HG02870 (cell line): ENCODE measurements at regions not wholly inside any gene's neighbourhood (a gene's known extent, or its start where the extent isn't known, plus 50 kb on each side); places are given as distances from the start of the nearest gene placed in this dataset.
"Not testable (repeated sequence)": the region's sequence is repeated elsewhere in the genome, so short reads cannot be mapped to it uniquely, and the experiment has no call there.

ENCODE experiments used
- ATAC-seq: cut with Tn5 transposase; IDR thresholded peaks from one replicate; pipeline ENCODE4 v1.9.1; 2021; ENCODE audit warnings: mild to moderate bottlenecking, moderate library complexity; ENCODE audit not compliant: unreplicated experiment

DNA sequence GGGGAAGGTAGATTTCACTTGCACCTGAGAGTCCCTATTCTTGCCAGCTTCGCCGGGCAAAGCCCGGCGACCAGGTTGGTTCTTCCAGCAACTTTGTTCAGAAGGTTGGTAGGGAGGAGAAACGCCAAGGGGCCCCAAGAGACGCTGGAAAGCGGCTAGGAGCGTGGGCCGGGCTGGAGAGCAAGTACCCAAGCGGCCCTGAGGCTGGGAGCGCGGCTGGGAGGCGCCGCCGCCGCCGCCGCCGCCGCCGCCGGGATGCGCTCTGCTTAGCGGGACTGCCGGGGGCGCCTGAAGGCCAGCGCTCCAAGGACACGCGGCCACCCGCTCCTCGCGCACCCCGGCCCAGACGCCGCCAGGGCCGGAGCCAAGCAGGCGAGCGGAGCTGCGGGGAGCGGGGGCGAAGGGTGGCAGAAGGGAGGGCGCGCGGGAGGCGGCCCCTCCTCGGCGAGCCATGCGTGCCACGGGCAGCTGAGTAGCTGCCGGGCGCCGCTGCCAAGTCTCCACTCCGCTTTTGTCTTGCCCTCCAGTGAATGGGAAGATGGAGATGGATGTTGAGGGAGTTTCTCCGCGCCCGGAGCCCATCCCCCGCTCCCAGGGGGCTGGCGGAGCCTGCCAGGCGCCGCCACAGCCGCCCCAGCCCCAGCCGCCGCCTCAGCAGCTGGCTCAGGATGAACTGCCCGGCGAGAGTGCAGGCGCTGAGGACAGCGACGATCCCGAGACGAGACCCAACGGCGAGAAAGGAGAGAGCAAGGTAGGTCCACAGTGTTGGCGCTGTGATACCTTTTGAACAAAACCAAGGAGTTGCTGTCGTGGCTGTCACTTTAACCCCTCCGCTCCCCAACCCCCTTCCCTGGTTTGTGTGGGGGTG is 227.4 kb upstream of the AZI2 start:
- no peak for ATAC-seq

DNA sequence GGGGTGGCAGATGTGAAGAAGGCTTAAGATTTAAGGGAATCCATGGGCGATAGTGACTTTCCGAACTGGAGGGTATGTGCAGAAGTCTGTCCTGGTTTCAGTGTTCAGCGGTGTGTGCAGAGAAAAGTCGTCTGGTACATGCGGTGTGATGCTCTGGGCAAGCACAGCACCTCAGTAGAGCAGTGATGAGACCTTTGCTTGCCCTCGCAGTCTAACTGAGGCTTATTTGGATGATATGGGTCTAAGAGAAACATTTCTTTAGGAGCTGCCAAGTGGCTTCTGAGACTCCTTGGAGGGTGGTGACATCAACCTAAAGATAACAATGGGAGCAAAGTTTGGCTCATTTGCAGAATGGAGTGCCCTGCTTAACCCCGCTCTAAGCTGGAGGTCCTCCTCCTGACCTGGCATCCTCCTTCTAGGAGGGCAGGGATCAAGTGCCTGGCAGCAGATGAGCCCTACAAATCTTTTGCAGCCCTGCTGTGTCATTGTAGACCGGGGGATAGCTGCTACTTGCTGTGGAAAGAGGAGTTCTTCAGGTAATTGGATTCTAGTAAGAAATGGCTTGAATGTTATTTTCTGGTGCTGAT is 228.1 kb upstream of the AZI2 start:
- ATAC-seq = no peak

DNA sequence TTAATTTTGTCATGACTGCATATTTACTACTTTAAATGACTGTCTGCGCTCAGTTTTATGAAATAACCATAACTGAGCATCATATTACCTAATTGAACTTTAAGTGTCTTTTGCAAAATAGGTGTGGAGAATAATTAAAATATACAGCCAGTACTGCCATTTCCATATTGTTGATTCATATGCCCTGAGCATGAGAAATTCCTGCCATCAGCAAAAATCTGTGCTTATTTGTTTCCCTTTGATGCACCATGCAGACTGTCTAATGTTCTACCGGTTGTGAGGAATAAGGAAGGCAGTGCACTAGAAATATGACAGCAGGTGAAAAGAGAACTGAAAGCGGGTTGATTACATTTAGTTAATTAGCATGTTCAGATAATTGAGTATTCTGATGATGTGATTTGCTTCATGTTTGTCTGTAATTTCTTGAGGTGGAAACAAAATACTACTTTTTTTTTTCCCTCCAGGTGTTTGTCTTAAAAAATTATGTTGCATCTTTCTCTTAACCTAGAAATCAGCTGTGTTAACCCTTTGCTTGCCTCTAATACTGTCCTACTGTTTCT is 229.4 kb upstream of the AZI2 start:
- no peak for ATAC-seq

DNA sequence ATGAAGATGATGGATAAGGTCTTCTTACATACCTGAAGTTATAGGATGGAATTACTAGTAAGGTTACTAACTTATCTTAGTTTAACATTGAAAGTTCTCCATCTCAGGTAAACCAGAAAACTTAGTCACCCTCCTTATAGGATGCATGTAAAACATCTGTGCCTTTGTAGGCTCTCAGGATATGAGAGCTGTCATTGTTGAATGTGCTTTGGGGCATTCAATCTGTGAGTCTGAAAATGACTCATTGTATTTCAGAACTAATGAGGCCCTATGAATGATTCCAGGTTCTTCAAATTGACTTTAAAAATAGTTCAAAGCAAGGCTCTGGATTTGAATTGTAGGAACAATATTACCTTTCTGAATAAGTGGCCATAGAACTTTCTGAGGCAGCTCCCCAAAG is 237.7 kb upstream of the AZI2 start:
- peak; percentile 62 for ATAC-seq

DNA sequence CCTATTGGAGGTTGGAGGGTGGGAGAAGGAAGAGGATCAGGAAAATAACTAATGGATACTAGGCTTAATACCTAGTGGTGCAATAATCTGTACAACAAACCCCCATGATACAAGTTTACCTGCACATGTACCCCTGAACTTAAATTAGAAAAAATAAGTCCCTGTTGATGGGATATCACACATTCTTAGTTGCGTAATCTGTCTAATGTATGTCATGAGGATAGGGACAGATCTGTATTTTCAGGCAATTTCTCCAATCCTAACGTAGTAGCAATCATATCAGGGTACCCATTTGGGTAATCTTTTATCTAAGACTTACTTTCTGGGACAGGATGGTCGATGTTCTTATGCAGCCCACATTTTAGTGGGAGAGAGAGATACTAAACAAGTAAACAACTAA is 239.1 kb upstream of the AZI2 start:
- no peak for ATAC-seq

DNA sequence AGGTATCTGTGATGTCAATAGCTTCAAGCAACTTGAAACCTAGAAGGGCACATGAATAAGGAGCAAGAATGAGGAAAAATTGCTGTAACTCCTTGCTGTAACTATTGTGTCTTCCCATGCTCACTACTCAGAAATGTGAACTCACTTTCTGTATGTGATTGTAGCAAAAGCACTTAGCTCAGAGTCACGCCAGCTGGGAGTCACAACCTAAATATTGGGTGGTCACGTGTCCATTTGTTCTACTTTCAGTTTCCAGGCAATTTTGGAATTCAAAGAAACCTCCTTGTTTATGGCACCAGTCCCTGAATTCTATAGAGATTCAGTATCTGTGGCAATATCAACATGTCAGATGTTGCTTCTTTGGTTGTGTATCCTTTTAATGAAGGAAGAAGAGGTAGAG is 241.6 kb upstream of the AZI2 start:
- no peak for ATAC-seq

DNA sequence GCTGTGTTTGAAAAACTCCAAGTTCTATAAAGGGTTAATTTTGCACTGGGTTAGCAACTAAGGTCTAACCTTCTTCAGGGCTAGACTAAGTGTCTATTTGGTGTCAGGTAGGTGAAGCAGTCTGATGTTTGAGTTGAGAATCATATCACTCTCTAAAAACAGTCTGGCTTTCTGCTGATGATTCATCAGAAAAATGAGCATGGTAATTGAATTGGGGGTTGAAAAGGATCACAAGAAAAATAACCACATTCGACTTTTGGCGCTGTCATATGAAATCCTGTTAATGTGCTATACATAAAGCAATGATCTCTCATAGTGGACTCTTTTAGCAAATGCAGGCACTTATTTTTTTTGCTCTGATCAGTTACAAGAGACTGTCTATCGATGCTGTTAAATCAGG is 242.2 kb upstream of the AZI2 start:
- ATAC-seq = no peak

DNA sequence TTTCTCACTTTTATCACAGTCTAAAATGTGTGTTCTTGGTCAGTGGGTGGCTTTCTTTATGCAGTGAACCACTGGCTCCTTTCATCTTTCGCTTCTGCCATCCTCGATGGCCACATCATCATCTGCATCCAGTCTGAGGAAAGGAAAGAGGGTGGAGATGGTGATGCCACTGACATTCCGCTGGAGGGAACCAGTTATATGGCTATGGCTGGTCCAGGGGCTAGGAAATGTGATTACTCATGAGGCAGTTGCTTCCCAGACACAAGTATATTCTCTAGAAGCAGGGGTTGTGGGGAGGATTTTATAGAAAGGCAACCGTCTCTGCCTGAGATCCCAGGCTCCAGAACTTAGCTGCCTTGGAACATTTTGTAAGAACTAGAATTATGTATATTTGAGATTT is 246.7 kb upstream of the AZI2 start:
- no peak for ATAC-seq

DNA sequence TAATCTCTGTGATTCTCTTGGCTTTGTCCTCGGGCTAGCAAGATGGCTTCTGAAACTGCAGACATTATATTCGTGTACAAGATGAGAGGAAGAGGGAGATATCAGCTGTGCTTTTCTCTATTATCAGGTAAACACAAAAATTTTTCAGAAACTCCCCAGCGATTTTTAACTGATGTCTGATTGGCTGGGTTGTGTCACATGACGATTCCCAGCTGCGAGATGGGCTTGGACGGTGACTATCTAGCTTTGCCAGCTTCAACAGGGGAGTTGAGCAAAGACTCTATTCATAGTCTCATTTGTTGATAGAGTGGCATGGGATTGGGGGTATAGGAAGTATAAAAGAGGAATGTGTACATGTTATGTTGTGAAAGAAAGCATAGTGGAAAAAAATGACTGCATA is 248.8 kb upstream of the AZI2 start:
- no peak for ATAC-seq

DNA sequence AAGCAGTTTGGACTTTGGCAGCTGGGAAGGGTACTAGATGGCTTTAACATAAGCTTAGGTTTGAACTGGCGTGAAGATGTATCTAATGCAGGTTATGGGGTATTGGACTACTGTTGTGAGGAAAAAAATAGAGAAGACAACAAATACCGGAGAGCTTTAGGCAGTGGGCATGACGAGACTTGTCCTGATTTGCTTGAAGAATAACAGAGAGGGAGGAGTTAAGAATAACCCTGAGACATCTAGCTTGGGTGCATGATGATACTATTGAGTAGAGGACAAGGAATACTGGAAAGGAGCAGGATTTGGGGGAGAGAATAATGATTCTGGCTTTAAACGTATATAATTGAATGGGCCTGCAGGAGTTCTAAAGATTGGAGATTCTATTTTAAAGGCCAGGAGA is 249.5 kb upstream of the AZI2 start:
- no peak for ATAC-seq

DNA sequence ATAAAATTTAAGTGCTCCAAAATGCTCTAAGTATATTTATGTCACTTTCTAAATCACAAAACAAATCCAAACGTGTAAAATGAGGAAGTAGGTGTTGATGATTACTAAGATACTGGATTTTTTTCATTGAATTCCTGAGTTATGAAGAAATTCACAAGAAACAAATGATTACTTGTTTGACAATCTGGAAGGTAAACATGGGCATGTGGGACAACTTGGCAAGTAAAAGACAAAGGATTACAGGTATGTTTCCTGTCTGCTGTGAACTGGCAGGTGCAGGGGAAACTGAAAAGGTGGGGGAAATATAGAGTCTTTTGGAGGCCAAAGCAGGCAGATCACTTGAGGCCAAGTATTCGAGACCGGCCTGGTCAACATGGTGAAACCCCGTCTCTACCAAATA is 252.7 kb upstream of the AZI2 start:
- no peak for ATAC-seq

DNA sequence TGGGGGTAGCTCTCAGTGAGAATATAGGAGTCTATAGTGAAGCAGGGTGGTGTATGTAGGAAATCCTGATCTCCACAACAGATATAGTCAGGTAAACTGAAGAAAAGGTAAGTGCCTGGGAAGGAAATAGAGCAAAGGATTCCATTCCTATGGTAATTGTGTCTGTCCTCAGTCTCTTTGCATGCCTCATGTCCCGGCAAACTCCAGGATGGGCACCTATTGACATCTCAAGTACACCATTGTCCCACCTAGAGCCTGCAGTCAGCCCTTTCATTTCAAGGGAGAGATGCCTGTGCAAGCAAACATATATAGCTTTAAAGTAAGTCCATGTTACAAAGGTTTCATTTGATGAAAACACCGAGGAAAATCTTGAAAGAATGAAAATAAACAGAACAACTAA is 257.7 kb upstream of the AZI2 start:
- ATAC-seq = no peak

DNA sequence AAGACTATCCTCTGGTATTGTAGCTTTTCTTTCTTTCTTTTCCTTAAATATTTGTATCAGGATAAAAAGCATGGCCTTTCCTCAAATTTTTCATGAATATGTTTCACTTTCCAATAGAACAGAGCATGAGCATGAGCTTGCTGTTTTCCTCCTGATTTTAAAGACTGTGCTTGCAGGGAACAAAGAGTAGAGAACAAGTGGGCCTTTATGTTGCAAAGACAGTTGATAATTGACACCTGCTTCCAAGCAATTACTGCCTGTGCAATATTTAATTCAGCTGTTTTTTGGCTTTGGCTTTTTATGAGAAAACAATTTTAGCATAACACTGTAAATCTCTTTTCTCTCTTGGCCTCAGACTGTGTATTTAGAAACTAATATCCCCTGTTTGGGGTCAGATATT is 263.6 kb upstream of the AZI2 start:
- no peak for ATAC-seq

DNA sequence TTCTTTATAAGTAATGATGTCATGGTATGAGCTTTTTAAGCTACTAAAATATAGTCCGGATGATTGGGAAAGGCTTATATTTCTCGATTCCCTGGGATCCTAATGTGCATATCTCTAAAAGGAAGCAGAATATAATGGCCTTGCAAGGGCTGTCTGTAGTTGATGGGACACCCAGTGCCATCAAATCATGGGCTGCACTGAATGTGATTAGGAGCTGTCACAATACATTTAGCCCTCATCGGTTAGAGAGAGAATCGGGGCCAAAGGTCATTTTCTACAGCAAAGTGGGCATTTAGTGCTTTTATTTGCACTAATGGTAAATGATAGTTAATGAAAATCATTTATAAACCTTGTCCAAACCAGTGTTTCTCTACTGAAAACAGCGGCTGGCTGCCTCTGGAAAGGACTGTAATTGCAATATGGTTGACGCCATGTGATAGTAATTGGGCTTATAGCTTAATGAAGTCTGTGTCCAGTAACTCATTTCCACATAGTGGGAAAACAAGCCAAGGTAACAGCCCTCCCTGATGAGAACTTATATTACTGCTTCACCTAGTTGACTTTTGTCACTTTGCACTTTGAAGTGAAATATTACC is 265.0 kb upstream of the AZI2 start:
- no peak for ATAC-seq

DNA sequence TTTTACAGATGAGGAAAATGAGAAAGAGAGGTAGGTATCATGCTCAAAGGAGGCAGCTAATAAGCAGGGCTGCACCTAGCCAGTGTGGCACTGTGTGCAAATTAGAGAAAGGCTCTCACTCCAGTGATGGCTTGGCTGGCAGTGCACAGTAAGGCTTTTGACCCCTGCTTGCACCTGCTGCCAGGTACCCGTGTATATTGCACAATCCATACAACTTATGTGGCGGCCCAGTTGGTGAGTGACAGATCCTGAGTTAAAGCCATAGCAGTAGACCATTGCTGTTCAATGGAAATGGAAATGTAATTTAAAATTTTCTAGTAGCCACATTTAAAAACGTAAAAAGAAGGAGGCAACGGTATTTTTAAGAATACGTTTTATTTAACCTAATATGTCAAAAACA is 266.4 kb upstream of the AZI2 start:
- no peak for ATAC-seq

DNA sequence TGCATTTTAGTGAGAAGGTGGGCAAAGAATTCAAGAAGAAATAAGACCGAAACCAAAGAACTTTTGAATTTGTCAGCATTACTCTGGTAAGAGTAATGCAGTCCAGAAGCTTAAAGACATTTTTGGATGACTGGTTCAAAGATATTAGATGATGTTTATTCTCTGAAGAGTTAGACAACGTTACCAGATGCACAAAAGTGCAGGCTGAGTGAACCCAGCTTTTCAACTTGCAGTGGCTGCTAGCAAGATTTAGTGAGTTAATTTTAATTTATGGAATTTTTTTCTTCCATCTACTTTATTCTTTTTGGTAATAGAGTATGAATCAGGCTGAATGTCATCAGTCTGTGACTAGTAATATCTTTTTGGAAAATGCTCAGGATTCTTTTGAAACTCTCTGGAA is 267.3 kb upstream of the AZI2 start:
- ATAC-seq = no peak

DNA sequence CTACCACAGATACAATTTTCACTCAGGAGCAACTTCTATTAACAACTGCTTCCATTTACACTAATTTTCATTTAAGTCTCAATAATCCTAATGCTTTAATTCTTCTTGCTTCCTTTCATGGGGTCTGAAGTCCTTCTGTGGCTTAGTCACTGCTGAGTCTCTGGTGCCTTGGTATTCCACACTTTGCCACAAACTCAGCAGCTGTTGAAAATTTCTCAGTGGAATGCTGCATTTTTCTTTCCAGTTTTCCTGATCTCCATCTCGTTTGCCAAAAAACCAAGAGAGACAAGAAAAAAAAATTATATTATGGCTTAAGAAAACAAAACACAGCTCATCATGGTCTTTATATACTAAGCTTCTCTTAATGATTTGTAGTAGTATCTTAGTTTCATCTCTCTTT is 269.2 kb upstream of the AZI2 start:
- ATAC-seq = no peak

DNA sequence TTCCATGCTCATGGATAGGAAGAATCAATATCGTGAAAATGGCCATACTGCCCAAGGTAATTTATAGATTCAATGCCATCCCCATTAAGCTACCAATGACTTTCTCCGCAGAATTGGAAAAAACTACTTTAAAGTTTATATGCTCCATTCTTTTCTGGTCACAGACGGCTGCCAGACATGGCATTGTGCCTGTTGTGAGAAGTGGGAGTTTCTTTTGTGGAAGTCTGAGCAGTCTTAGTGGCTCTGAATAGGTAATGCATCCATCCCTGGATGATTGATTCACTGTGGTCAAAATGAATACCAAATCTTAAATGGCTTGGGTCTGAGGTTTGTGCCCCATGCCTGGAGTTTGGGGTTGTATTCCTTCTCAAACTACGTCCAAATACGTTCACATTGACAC is 274.5 kb upstream of the AZI2 start:
- ATAC-seq = no peak

DNA sequence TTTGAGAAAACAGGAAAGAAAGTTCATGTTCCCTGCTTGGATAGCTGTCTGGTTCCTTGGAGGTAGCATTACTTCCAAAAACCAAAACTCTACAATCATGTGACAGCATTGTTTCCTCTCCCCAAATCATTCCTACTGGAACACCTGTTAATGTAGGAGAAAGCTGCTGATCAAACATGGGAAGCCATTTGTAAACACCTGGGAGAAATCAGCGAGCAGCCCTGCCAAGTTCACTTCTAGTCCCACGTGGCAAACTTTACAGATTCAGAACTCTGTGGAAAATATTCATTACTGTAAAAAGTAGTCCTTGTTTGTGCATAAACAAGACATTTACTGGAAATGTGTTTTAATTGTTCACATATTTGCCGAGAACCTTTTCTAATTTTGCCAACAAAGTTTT is 275.5 kb upstream of the AZI2 start:
- no peak for ATAC-seq

DNA sequence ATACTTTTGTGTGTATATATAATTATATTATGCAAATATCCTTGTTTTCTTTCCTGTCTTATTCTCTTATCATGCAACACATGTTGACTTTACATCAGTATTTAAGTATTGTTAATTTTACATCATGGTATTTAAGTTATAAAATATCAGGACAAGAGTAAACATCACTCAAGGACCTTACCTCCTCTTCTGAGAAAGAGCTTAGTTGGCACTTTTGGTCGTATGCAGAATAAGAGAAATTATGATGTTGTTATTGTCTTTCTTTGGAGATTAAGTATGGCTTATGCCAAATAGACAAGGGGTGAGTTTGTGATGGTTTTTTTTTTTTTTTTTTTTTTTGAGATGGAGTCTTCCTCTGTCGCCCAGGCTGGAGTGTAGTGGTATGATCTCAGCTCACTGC is 279.2 kb upstream of the AZI2 start:
- ATAC-seq = not testable (repeated sequence)

DNA sequence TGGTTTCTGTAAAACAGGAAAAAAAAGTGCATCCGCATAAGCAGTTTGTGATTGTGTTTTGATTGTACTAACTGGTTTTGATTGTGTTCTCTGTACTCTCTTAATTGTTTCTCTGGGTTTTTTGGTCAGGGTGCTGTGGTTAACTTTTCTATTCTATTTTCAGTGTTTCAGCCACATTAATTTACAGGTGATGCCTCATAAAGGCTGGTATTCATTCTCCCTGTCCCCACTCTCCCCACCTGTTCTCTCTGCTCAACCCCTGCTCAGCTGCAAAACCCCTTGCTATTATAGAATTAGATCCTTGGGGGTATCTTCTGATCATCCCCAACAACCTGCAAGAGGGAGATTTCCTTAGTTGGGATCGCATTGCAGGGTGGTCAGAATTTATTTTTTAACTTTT is 285.4 kb upstream of the AZI2 start:
- ATAC-seq = no peak

DNA sequence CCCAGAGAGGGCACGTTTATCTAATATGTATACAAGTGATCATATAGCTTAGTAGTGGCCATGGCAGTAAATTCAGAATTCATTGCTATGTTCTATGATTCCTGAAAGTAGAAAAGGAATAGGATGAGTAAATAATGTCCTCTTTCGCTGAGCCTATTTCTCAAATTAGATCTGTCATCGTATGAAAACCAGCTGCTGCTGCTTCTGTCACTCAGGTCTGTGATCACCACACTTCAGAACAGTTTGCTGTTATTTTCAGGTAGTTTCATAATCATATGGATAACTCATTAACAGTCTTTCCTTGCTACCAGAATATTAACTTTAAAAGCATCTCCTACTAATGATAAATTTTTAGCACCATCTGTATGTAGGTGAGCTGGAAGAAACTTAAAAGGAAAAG is 289.1 kb upstream of the AZI2 start:
- no peak for ATAC-seq
